Loucy (cell line): ENCODE measurements at regions not wholly inside any gene's neighbourhood (a gene's known extent, or its start where the extent isn't known, plus 50 kb on each side); places are given as distances from the start of the nearest gene placed in this dataset.
"Not testable (repeated sequence)": the region's sequence is repeated elsewhere in the genome, so short reads cannot be mapped to it uniquely, and the experiment has no call there.

Experiments
- H2AFZ ChIP-seq: fragments of 200-600 bp; sonication (generic); 2 replicates; pipeline ENCODE4 v1.6.0; 2016; ENCODE audit warnings: antibody characterized with exemption, mild to moderate bottlenecking, low read length, moderate library complexity
- H3F3A ChIP-seq: fragments of 200-600 bp; 2 replicates; pipeline ENCODE4 v1.6.0; 2016; ENCODE audit warnings: antibody characterized with exemption, low read depth, mild to moderate bottlenecking
- H3K27me3 ChIP-seq: fragments of 200-600 bp; sonication (generic); 2 replicates; pipeline ENCODE4 v1.6.1; 2014; ENCODE audit warnings: low read length, mild to moderate bottlenecking; ENCODE audit not compliant: insufficient read depth, poor library complexity, severe bottlenecking
- H3K36me3 ChIP-seq: fragments of 200-600 bp; sonication (generic); 2 replicates; pipeline ENCODE4 v1.6.1; 2016; ENCODE audit warnings: low read length; ENCODE audit not compliant: insufficient read depth
- H3K4me1 ChIP-seq: fragments of 200-600 bp; sonication (generic); 2 replicates; pipeline ENCODE4 v1.5.1; 2014; ENCODE audit warnings: low read length, mild to moderate bottlenecking; ENCODE audit not compliant: insufficient read depth, poor library complexity, severe bottlenecking
- H3K4me2 ChIP-seq: fragments of 200-600 bp; sonication (generic); 2 replicates; pipeline ENCODE4 v1.6.0; 2014; ENCODE audit warnings: antibody characterized with exemption, low read length, low read depth, mild to moderate bottlenecking; ENCODE audit not compliant: poor library complexity, severe bottlenecking
- H3K4me3 ChIP-seq: fragments of 200-600 bp; sonication (generic); 2 replicates; pipeline ENCODE4 v1.5.1; 2014; ENCODE audit warnings: low read length, mild to moderate bottlenecking, mixed read lengths; ENCODE audit not compliant: poor library complexity, severe bottlenecking
- H3K79me2 ChIP-seq: fragments of 200-600 bp; sonication (generic); 2 replicates; pipeline ENCODE4 v1.6.1; 2014; ENCODE audit warnings: low read length; ENCODE audit not compliant: insufficient read depth
- H3K9ac ChIP-seq: fragments of 200-600 bp; sonication (generic); 2 replicates; pipeline ENCODE4 v1.6.0; 2014; ENCODE audit warnings: mild to moderate bottlenecking, low read depth, low read length, moderate library complexity; ENCODE audit not compliant: poor library complexity, severe bottlenecking
- H3K9me2 ChIP-seq: fragments of 200-600 bp; sonication (generic); replicated peaks from 2 replicates; pipeline ENCODE4 v1.6.1; 2016; ENCODE audit warnings: low read depth, low read length, mixed read lengths
- H3K9me3 ChIP-seq: fragments of 200-600 bp; sonication (generic); 2 replicates; pipeline ENCODE4 v1.6.1; 2014; ENCODE audit warnings: mild to moderate bottlenecking, antibody characterized with exemption, low read length, low read depth; ENCODE audit not compliant: insufficient read depth
- H4K20me1 ChIP-seq: fragments of 200-600 bp; sonication (generic); 2 replicates; pipeline ENCODE4 v1.6.0; 2014; ENCODE audit warnings: antibody characterized with exemption, low read length, mild to moderate bottlenecking; ENCODE audit not compliant: insufficient read depth, poor library complexity, severe bottlenecking
- EZH2phosphoT487 ChIP-seq: fragments of 200-600 bp; IDR thresholded peaks from 2 replicates; pipeline ENCODE4 v1.6.1; 2018; ENCODE audit warnings: antibody characterized with exemption, mild to moderate bottlenecking, moderate library complexity, borderline replicate concordance
- TF ChIP-seq, protein P1 (sequence below): fragments of 200-600 bp; sonication (generic); conservative IDR thresholded peaks from 2 replicates; pipeline ENCODE4 v1.5.1; 2014; ENCODE audit warnings: mild to moderate bottlenecking, antibody characterized with exemption, low read length

DNA sequence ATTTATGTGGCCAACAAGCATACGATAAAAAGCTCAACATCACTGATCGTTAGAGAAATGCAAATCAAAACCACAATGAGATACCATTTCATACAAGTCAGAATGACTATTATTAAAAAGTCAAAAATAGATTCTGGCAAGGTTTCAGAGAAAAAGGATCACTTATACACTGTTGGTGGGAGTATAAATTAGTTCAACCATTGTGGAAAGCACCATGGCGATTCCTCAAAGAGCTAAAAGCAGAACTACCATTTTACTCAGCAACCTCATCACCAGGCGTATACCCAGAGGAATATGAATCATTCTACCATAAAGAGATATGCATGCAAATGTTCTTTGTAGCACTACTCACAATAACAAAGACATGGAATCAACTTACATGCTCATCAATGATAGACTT is 478.7 kb upstream of the GALNTL6 start:
- H2AFZ ChIP-seq, result no peak overlapping the region
- no peaks in the 10 kb centered on the region for H3K4me1 ChIP-seq
- H3K36me3 ChIP-seq, result no peaks in the 10 kb centered on the region
- no peak overlapping the region for H3K4me2 ChIP-seq
- TF ChIP-seq, protein P1, sequence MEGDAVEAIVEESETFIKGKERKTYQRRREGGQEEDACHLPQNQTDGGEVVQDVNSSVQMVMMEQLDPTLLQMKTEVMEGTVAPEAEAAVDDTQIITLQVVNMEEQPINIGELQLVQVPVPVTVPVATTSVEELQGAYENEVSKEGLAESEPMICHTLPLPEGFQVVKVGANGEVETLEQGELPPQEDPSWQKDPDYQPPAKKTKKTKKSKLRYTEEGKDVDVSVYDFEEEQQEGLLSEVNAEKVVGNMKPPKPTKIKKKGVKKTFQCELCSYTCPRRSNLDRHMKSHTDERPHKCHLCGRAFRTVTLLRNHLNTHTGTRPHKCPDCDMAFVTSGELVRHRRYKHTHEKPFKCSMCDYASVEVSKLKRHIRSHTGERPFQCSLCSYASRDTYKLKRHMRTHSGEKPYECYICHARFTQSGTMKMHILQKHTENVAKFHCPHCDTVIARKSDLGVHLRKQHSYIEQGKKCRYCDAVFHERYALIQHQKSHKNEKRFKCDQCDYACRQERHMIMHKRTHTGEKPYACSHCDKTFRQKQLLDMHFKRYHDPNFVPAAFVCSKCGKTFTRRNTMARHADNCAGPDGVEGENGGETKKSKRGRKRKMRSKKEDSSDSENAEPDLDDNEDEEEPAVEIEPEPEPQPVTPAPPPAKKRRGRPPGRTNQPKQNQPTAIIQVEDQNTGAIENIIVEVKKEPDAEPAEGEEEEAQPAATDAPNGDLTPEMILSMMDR, result no peak
- TF ChIP-seq EZH2phosphoT487, result no peak
- no peaks in the 10 kb centered on the region for H3F3A ChIP-seq
- H3K9me3 ChIP-seq, result no peaks in the 10 kb centered on the region
- no peak overlapping the region for H3K4me3 ChIP-seq
- H3K79me2 ChIP-seq, result no peaks in the 10 kb centered on the region
- H3K9ac ChIP-seq, result no peak overlapping the region
- no peaks in the 10 kb centered on the region for H3K27me3 ChIP-seq
- H3K9me2 ChIP-seq, result no peaks in the 10 kb centered on the region
- no peaks in the 10 kb centered on the region for H4K20me1 ChIP-seq

DNA sequence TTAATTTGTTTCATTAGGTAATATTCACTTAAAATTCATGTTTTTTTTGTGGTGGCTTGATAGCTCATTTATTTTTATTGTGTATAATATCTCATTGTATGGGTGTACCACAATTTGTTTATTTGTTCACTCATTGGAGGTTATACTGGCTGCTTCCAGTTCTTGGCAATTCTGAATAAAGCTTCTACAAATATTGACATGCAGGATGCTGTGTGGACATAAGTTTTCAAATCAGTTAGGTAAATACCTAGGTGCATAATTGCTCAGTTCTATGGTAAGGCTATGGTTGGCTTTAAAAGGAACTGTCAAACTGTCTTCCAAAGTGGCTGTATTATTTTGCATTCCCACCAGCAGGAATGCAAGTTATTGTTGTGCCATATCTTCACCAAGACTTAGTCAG is 504.5 kb upstream of the GALNTL6 start:
- no peak overlapping the region for H2AFZ ChIP-seq
- H4K20me1 ChIP-seq, result no peaks in the 10 kb centered on the region
- TF ChIP-seq EZH2phosphoT487, result no peak
- TF ChIP-seq, protein P1, result no peak
- H3K4me1 ChIP-seq, result no peaks in the 10 kb centered on the region
- no peaks in the 10 kb centered on the region for H3K27me3 ChIP-seq
- H3K4me2 ChIP-seq, result no peak overlapping the region
- H3K36me3 ChIP-seq, result no peaks in the 10 kb centered on the region
- H3F3A ChIP-seq, result no peaks in the 10 kb centered on the region
- no peak overlapping the region for H3K9ac ChIP-seq
- H3K4me3 ChIP-seq, result no peak overlapping the region
- no peaks in the 10 kb centered on the region for H3K9me3 ChIP-seq
- H3K79me2 ChIP-seq, result no peaks in the 10 kb centered on the region
- H3K9me2 ChIP-seq, result no peaks in the 10 kb centered on the region

DNA sequence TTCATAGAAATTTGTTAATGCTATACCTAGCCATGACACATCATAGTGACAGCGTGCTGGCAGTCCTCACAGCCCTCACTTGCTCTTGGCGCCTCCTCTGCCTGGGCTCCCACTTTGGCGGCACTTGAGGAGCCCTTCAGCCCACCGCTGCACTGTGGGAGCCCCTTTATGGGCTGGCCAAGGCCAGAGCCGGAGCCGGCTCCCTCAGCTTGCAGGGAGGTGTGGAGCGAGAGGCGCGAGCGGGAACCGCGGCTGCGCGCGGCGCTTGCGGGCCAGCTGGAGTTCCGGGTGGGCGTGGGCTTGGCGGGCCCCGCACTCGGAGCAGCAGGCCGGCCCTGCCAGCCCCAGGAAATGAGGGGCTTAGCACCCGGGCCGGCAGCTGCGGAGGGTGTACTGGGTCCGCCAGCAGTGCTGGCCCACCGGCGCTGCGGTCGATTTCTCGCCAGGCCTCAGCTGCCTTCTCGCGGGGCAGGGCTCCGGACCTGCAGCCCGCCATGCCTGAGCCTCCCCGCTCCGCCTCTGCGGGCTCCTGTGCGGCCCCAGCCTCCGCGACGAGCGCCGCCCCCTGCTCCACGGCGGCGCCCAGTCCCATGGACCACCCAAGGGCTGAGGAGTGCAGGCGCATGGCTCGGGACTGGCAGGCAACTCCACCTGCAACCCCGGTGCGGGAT is 515.0 kb upstream of the GALNTL6 start:
- H3K9me3 ChIP-seq, H3K27me3 ChIP-seq: not testable (repeated sequence)

DNA sequence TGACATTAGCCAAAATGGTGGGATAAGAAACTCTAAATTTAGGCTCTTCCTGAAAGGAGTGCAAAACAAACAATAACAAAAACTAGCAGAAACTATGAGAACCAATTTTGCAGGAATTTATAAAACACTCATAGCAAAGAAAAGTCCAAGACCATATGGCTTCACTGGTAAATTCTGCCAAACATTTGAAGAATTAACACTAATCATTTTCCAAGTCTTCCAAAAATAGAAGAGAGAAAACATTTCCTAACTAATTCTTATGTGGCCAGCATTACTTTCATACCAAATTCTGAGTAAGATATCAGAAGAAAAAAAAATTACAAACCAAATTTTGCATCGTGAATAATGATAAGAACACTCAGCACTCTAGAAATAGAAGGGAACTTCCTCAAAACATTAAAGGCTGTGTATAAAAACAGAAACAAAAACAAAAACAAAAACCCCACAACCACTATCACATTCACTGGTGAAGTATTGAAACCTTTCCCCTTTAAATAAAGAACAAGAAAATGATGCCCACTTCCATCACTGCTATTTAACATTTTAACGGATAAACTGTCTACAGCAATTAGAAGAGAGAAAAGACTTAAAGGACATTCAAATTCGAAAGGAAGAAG is 524.3 kb upstream of the GALNTL6 start:
- Histone ChIP-seq H3K36me3 (no peaks in the 10 kb centered on the region), H3K4me3 (no peak overlapping the region), H3K9me2 (no peaks in the 10 kb centered on the region), H3K79me2 (no peaks in the 10 kb centered on the region), H3F3A (no peaks in the 10 kb centered on the region), H3K27me3 (no peaks in the 10 kb centered on the region), H3K9ac (no peak overlapping the region), H4K20me1 (no peaks in the 10 kb centered on the region), H2AFZ (no peak overlapping the region), H3K9me3 (no peaks in the 10 kb centered on the region), H3K4me1 (no peaks in the 10 kb centered on the region), H3K4me2 (no peak overlapping the region)
- TF ChIP-seq, protein P1, result no peak
- TF ChIP-seq EZH2phosphoT487, result no peak

More for the DNA sequence above, 515.0 kb upstream of the GALNTL6 start:
- not testable (repeated sequence) for H3F3A ChIP-seq, H3K9me2 ChIP-seq, H2AFZ ChIP-seq, H4K20me1 ChIP-seq, H3K36me3 ChIP-seq, H3K79me2 ChIP-seq, H3K4me3 ChIP-seq, H3K4me1 ChIP-seq, H3K9ac ChIP-seq, H3K4me2 ChIP-seq
